HepG2 (cell line): ENCODE measurements at regions not wholly inside any gene's neighbourhood (a gene's known extent, or its start where the extent isn't known, plus 50 kb on each side); places are given as distances from the start of the nearest gene placed in this dataset.

Source experiments
- ATAC-seq: fragments of 200-7000 bp; cut with Tn5 transposase; 3 replicates; pipeline ENCODE4 v1.9.1; 2020; ENCODE audit warnings: mild to moderate bottlenecking, moderate library complexity
- BruUV-seq: library from RNA; stranded (reverse); fragments of 400-500 nt; replicated peaks from 2 replicates; lab custom pipeline; 2021; lab: Mats Ljungman, UMichigan
- CTCF ChIA-PET: fragments of 300-600 bp; formaldehyde crosslinking; extraction: SDS; loops from one replicate; lab custom pipeline; 2021; ENCODE audit warnings: low total read pairs, inconsistent platforms, low intra/inter-chr PET ratio; lab: Yijun Ruan, JAX
- POLR2A ChIA-PET: fragments of 350-600 bp; sonication (Branson Sonifier 250); formaldehyde crosslinking; loops from one replicate; lab custom pipeline; 2020; ENCODE audit warnings: antibody characterized with exemption, inconsistent platforms; lab: Yijun Ruan, JAX
- DNase-seq: peaks from one replicate; pipeline ENCODE4 v3.0.0-alpha.2; 2015; ENCODE audit warnings: low spot score
- FAIRE-seq: peaks from 3 replicates; lab custom pipeline; 2011; peaks lifted over from hg19 to GRCh38; lab: Jason Lieb, UNC
- H2AFZ ChIP-seq: one replicate; pipeline ENCODE4 v1.6.1; 2011; ENCODE audit warnings: low read length, inconsistent platforms
- H3K27ac ChIP-seq: fragments of 300-600 bp; 3 replicates; pipeline ENCODE4 v1.8.0; 2011; ENCODE audit warnings: mixed run types, mild to moderate bottlenecking, mixed read lengths, low read length, inconsistent platforms; ENCODE audit not compliant: insufficient read depth; ENCODE audit errors: extremely low read length
- H3K27me3 ChIP-seq, 2 experiments: fragments of 200-600 bp in 1 of 2; 2 replicates in 1 of 2; 3 replicates in 1 of 2; pipeline versions ENCODE4 v1.6.0 to v1.8.0; 2011; ENCODE audit warnings: low read length in 2 of 2, mild to moderate bottlenecking in 2 of 2, moderate library complexity in 2 of 2, inconsistent platforms in 1 of 2; ENCODE audit not compliant: insufficient read depth in 2 of 2, control insufficient read depth in 1 of 2
- H3K36me3 ChIP-seq, 2 experiments: fragments of 200-600 bp in 1 of 2; replicated peaks in 1 of 2; 2 replicates in 1 of 2; 3 replicates in 1 of 2; pipeline versions ENCODE4 v1.5.1 to v1.8.0; 2011; ENCODE audit warnings: low read length in 2 of 2, inconsistent platforms in 1 of 2; ENCODE audit not compliant: insufficient read depth in 2 of 2, control insufficient read depth in 1 of 2
- H3K4me1 ChIP-seq: 2 replicates; pipeline ENCODE4 v1.5.1; 2012; ENCODE audit warnings: low read length, inconsistent platforms; ENCODE audit not compliant: insufficient read depth
- H3K4me2 ChIP-seq: 2 replicates; pipeline ENCODE4 v1.6.0; 2011; ENCODE audit warnings: low read depth, low read length, inconsistent platforms
- H3K4me3 ChIP-seq, 3 experiments: fragments of 200-600 bp in 1 of 3; sonication (generic), shearing (Covaris generic) in 1 of 3; replicated peaks in 1 of 3; 2 replicates each; pipeline ENCODE4 v1.5.1; 2011 to 2016; ENCODE audit warnings: low read length in 3 of 3, inconsistent platforms in 2 of 3, low read depth in 2 of 3, mild to moderate bottlenecking in 2 of 3, control low read depth in 1 of 3, mixed read lengths in 1 of 3; ENCODE audit not compliant: insufficient read depth in 1 of 3
- H3K79me2 ChIP-seq: one replicate; pipeline ENCODE4 v1.6.1; 2011; ENCODE audit warnings: low read length, inconsistent platforms; ENCODE audit not compliant: insufficient read depth
- H3K9ac ChIP-seq: 2 replicates; pipeline ENCODE4 v1.6.0; 2011; ENCODE audit warnings: mild to moderate bottlenecking, low read depth, low read length, inconsistent platforms; ENCODE audit not compliant: insufficient read depth
- H3K9me3 ChIP-seq: 2 replicates; pipeline ENCODE4 v1.5.1; 2012; ENCODE audit warnings: mild to moderate bottlenecking, low read length
- H4K20me1 ChIP-seq: 2 replicates; pipeline ENCODE4 v1.6.0; 2011; ENCODE audit warnings: inconsistent platforms, mild to moderate bottlenecking, low read length, moderate library complexity; ENCODE audit not compliant: insufficient read depth
- ARHGAP35 ChIP-seq: sonication (generic); formaldehyde crosslinking; IDR thresholded peaks from 2 replicates; pipeline ENCODE4 v1.9.0; 2022; ENCODE audit warnings: mild to moderate bottlenecking, inconsistent platforms, moderate library complexity, missing genetic modification reagents, borderline replicate concordance
- CEBPG ChIP-seq: IDR thresholded peaks from 2 replicates; pipeline ENCODE4 v1.6.1; 2016
- GFI1 ChIP-seq: sonication (generic); formaldehyde crosslinking; IDR thresholded peaks from 2 replicates; pipeline ENCODE4 v1.5.0; 2020; ENCODE audit warnings: missing genetic modification reagents, mild to moderate bottlenecking, borderline replicate concordance
- KDM5B ChIP-seq: sonication (generic); formaldehyde crosslinking; IDR thresholded peaks from 2 replicates; pipeline ENCODE4 v1.4.0; 2020; ENCODE audit warnings: missing genetic modification reagents, mild to moderate bottlenecking, borderline replicate concordance
- MAFF ChIP-seq: IDR thresholded peaks from 2 replicates; pipeline ENCODE4 v1.6.1; 2011; ENCODE audit warnings: low read depth, low read length, improper control_type of control experiment
- PHF20 ChIP-seq: sonication (generic); formaldehyde crosslinking; IDR thresholded peaks from 2 replicates; pipeline ENCODE4 v1.5.0; 2020; ENCODE audit warnings: mild to moderate bottlenecking, missing genetic modification reagents
- SP2 ChIP-seq: sonication (generic); formaldehyde crosslinking; IDR thresholded peaks from 2 replicates; pipeline ENCODE4 v1.5.1; 2020; ENCODE audit warnings: mild to moderate bottlenecking, missing genetic modification reagents
- ZNF414 ChIP-seq: sonication (generic); formaldehyde crosslinking; IDR thresholded peaks from 2 replicates; pipeline ENCODE4 v1.5.0; 2020; ENCODE audit warnings: missing genetic modification reagents
- ZNF713 ChIP-seq: sonication (generic); formaldehyde crosslinking; IDR thresholded peaks from 2 replicates; pipeline ENCODE4 v1.4.0; 2020; ENCODE audit warnings: mild to moderate bottlenecking, missing genetic modification reagents
- WGBS: methylation state at CpG from one replicate; pipeline ENCODE4 v1.1.6; 2017; ENCODE audit warnings: low lambda C conversion rate; 5-methylcytosine and 5-hydroxymethylcytosine counted together
- in situ Hi-C: cut with HindIII; loops from 2 replicates; pipeline ENCODE4 v1.10.0; 2017; ENCODE audit warnings: low pct_unique_long_range_greater_than_20kb; ENCODE audit not compliant: extremely low pct_ligation_motif_present
- intact Hi-C: fragments of 100-400 bp; cut with micrococcal nuclease; formaldehyde crosslinking; loops from one replicate; pipeline ENCODE4 v1.10.0; 2022; ENCODE audit not compliant: unreplicated experiment
- TF ChIP-seq, protein P1 (sequence below): sonication (generic); formaldehyde crosslinking; IDR thresholded peaks from 2 replicates; pipeline ENCODE4 v1.4.0; 2020; ENCODE audit warnings: missing genetic modification reagents
- TF ChIP-seq, protein P2 (sequence below): sonication (generic); formaldehyde crosslinking; IDR thresholded peaks from 2 replicates; pipeline ENCODE4 v1.4.0; 2020; ENCODE audit warnings: missing genetic modification reagents
- TF ChIP-seq, protein P3 (sequence below): IDR thresholded peaks from 2 replicates; pipeline ENCODE4 v1.6.1; 2016; ENCODE audit warnings: mild to moderate bottlenecking

DNA sequence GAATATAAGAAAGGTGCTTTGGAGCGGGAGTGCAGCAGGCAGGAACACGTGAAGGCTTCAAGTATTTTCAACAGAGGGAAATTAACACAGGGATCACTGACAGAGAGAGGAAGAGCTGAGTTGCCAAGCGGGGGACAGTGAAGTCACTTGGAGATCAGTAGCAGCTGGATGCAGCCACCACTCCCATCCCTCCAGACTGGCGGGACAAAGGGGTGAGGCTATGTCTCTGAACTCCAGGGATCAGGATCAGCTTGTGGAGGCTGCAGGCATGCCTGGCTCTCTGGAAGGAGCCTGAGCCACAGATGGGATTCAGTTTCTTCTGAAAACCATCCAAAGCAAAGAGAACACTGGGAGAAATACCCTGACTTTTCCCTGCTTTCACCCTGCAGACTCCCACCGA lies 113.7 kb upstream of the IRX3 start:
- H3K9me3 ChIP-seq = no peaks in the 10 kb centered on the region
- no peaks in the 10 kb centered on the region for H4K20me1 ChIP-seq
- H3K9ac ChIP-seq = no peak overlapping the region
- peaks cover 0 to 32% of the 10 kb centered on the region in 2 experiments; a peak in 3 of 5 replicates for H3K27me3 ChIP-seq
- no peak overlapping the region for H3K4me2 ChIP-seq
- CTCF ChIA-PET = no interaction called here
- no peaks in the 10 kb centered on the region for H3K4me1 ChIP-seq
- intact Hi-C loops = no loop called here
- no peak for TF ChIP-seq MAFF
- TF ChIP-seq SP2 (CRISPR knock-in tag) = no peak
- no peak for TF ChIP-seq ARHGAP35 (CRISPR knock-in tag)
- TF ChIP-seq KDM5B (CRISPR knock-in tag) = no peak
- no peak for TF ChIP-seq ZNF414
- no peak for TF ChIP-seq PHF20 (CRISPR knock-in tag)
- TF ChIP-seq, protein P1, sequence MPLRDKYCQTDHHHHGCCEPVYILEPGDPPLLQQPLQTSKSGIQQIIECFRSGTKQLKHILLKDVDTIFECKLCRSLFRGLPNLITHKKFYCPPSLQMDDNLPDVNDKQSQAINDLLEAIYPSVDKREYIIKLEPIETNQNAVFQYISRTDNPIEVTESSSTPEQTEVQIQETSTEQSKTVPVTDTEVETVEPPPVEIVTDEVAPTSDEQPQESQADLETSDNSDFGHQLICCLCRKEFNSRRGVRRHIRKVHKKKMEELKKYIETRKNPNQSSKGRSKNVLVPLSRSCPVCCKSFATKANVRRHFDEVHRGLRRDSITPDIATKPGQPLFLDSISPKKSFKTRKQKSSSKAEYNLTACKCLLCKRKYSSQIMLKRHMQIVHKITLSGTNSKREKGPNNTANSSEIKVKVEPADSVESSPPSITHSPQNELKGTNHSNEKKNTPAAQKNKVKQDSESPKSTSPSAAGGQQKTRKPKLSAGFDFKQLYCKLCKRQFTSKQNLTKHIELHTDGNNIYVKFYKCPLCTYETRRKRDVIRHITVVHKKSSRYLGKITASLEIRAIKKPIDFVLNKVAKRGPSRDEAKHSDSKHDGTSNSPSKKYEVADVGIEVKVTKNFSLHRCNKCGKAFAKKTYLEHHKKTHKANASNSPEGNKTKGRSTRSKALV (CRISPR knock-in tag) = no peak
- no peak for TF ChIP-seq CEBPG
- no peak for TF ChIP-seq GFI1 (CRISPR knock-in tag)
- TF ChIP-seq, protein P2, sequence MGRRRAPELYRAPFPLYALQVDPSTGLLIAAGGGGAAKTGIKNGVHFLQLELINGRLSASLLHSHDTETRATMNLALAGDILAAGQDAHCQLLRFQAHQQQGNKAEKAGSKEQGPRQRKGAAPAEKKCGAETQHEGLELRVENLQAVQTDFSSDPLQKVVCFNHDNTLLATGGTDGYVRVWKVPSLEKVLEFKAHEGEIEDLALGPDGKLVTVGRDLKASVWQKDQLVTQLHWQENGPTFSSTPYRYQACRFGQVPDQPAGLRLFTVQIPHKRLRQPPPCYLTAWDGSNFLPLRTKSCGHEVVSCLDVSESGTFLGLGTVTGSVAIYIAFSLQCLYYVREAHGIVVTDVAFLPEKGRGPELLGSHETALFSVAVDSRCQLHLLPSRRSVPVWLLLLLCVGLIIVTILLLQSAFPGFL (CRISPR knock-in tag) = no peak
- TF ChIP-seq, protein P3, sequence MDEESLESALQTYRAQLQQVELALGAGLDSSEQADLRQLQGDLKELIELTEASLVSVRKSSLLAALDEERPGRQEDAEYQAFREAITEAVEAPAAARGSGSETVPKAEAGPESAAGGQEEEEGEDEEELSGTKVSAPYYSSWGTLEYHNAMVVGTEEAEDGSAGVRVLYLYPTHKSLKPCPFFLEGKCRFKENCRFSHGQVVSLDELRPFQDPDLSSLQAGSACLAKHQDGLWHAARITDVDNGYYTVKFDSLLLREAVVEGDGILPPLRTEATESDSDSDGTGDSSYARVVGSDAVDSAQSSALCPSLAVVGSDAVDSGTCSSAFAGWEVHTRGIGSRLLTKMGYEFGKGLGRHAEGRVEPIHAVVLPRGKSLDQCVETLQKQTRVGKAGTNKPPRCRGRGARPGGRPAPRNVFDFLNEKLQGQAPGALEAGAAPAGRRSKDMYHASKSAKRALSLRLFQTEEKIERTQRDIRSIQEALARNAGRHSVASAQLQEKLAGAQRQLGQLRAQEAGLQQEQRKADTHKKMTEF (CRISPR knock-in tag) = no peak
- no peak for TF ChIP-seq ZNF713 (CRISPR knock-in tag)
- in situ Hi-C loops = no loop called here
- no peak for FAIRE-seq
- H3K27ac ChIP-seq = no peak overlapping the region
- 29% methylated on average over 5 of the region's 5 CpGs for WGBS
- no peak overlapping the region for H2AFZ ChIP-seq
- no peak overlapping the region for H3K4me3 ChIP-seq
- POLR2A ChIA-PET = no interaction called here
- H3K36me3 ChIP-seq = no peaks in the 10 kb centered on the region
- BruUV-seq = no TSS peak
- no peaks in the 10 kb centered on the region for H3K79me2 ChIP-seq
- no peak for DNase-seq
- no peak for ATAC-seq
